SH-SY5Y (cell line): ENCODE measurements at regions not wholly inside any gene's neighbourhood (a gene's known extent, or its start where the extent isn't known, plus 50 kb on each side); places are given as distances from the start of the nearest gene placed in this dataset.

Experiments
- GATA2 ChIP-seq: IDR thresholded peaks from 2 replicates; pipeline ENCODE4 v1.6.1; 2011; ENCODE audit warnings: mild to moderate bottlenecking, low read depth, low read length
- GATA3 ChIP-seq: IDR thresholded peaks from 2 replicates; pipeline ENCODE4 v1.6.1; 2011; ENCODE audit warnings: low read depth, mild to moderate bottlenecking, low read length, moderate library complexity

DNA sequence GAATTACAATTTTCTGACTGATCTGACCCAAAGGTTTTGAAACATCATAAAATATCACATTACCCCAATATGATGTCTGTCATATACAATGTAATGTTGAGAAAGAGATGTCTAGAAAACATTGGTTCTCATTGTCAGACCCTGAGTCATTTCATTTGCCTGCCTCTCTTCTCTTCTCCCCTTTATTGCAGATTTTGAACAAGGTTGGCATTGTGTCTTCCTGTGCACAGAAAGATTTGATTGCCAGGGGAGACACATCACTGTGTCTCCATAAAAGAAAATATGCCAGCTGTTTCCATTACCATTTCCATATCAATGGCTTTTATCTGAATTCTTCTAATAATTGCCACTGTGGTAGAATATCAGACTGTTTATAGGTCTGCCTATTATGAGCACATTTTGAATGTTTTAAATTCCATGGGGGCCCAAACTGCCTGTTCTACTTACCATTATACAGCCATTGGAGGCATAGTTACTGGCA is 65.6 kb downstream of the IFI44 start:
- no peak for TF ChIP-seq GATA3
- no peak for TF ChIP-seq GATA2

DNA sequence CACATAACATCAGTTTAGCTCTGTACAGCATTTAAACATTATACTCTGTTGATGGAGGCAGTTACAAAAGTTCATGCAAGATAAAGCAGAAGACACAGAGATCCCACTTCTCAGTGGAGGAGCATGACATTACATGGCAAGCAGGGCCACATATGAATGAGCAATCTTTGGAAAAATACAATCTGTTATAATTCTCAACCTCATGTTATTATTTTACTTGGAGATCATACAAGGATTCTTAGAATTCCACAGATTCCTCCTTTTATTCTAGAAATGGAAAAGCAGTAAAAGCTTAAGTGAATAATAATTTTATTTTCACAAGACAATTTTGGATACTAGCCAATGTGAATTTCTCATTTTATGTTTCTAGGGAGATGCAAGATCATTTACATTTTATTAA is 66.6 kb downstream of the IFI44 start:
- TF ChIP-seq GATA2 (no peak), GATA3 (no peak)

GRCh38 chr1:78718566-78718965 is 68.9 kb downstream of the IFI44 start:
- TF ChIP-seq GATA2 (no peak), GATA3 (no peak)

DNA sequence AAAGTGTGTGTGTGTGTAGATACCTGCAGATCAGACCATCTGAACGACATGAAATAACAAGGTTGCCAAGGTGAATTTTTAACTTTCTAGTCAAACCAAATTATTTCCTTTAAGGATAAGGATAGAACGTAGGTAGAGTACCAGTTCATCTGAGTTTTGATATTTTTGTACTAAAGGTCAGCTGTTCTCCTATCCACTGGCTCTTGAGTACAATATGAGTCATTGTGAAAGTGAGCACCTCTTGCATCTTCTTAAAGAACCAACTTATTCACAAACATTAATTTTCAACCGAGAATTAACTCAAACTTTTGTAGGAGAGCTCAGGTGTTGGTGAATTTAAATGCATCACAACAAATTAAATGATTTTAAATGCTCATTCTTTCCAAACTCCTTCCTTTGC is 71.5 kb downstream of the IFI44 start:
- TF ChIP-seq GATA2 (no peak), GATA3 (no peak)

GRCh38 chr1:78722105-78722504 is 72.5 kb downstream of the IFI44 start:
- no peak for TF ChIP-seq GATA3
- TF ChIP-seq GATA2 = no peak

GRCh38 chr1:78722521-78722920 is 72.9 kb downstream of the IFI44 start:
- no peak for TF ChIP-seq GATA3
- TF ChIP-seq GATA2 = no peak

- TF ChIP-seq GATA2 = no peak
- TF ChIP-seq GATA3 = no peak
Observed at GRCh38 chr1:78722947-78723346, 73.3 kb downstream of the IFI44 start.

- TF ChIP-seq GATA2 (no peak), GATA3 (no peak)
Observed at GRCh38 chr1:78726686-78727085, 77.1 kb downstream of the IFI44 start.

- TF ChIP-seq GATA2 (no peak), GATA3 (no peak)
Observed at GRCh38 chr1:78728359-78728758, 78.7 kb downstream of the IFI44 start.

DNA sequence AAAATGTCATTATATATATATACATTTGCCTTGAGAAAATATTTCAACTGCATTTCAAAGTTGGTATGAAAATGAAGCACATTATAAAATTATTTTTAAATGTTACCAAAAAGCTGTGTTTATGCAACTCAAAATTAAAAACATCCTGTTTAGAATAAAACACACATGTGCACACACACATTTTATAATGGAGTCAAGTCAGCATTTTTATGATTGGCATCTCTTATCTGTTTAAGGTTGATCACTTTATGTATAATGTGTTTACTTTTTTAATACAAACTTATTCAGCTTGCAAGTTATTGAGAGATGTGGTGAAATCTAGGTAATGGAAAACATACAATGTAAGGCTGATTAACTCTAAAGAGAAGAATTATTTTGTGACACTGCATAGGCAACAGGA is 80.4 kb downstream of the IFI44 start:
- TF ChIP-seq GATA3 = no peak
- TF ChIP-seq GATA2 = no peak

GRCh38 chr1:78731674-78732073 is 82.0 kb downstream of the IFI44 start:
- no peak for TF ChIP-seq GATA2
- TF ChIP-seq GATA3 = no peak

DNA sequence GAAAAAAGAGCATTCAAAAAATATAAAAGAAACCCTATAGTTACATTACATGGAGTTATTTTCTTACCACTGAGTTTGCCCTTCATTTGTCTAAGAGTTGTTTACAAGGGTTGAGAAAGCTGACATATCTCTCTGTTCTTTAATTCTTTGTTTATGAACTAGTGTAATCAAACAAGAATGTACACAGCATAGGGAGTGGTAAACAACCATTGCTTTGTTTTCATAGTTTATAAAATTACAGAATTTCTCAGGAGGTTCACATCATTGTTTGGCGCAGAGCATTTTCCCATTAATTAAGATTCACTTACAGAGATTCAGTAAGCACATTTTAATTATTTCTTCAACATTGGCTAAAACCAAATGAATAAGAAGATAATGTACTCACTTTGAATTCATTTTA is 87.6 kb downstream of the IFI44 start:
- TF ChIP-seq GATA3 (no peak), GATA2 (no peak)

- TF ChIP-seq GATA3 (no peak), GATA2 (no peak)
Observed at GRCh38 chr1:78743626-78744025, 94.0 kb downstream of the IFI44 start.

DNA sequence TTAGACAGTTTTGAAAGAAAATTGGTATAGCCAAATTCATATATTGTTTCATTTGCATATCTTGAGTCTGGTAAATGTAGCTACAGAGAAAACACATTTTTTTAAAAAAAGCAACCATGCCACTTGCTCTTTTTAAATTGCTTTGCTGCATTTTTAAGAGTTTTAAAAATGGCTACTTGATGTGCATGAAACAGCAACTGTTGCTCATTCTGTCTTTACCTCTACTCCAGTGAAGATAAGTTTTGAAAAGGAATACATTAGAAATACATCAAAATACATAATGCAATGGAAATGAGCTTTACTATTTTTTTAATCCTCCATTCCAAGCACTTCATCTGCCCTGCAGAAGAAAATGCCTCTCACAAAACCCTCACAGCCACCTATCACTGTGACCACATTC is 95.5 kb downstream of the IFI44 start:
- TF ChIP-seq GATA2 (no peak), GATA3 (no peak)

- TF ChIP-seq GATA2 (no peak), GATA3 (no peak)
Observed at GRCh38 chr1:78755986-78756385, 106.4 kb downstream of the IFI44 start.

- no peak for TF ChIP-seq GATA2
- no peak for TF ChIP-seq GATA3
Observed at GRCh38 chr1:78758506-78758905, 108.9 kb downstream of the IFI44 start.

GRCh38 chr1:78759881-78760280 is 110.2 kb downstream of the IFI44 start:
- no peak for TF ChIP-seq GATA2
- no peak for TF ChIP-seq GATA3
